ENCODE measurements at regions not wholly inside any gene's neighbourhood (a gene's known extent, or its start where the extent isn't known, plus 50 kb on each side); places are given as distances from the start of the nearest gene placed in this dataset.

DNA sequence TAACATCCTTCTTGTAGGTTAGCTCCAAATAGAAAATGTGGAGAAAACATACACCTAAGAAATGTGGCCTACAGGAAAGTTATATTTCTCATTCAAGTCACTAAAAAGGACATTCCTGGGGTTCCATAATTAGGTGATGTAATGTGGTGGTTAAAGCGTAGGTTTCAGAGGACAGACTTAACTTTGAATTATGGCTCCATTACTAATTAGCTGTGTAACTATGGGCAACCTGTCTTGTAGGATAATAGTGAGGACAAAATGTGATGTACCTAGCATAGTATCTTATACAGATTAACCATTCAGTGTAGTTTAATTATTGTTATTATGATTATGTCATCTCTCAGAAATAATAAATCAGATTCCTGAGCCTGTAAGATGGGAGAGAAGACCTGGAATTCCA lies 602.5 kb downstream of the TSN start:
- Mint-ChIP-seq H3K27ac (no peak overlapping the region), H3K4me1 (no peaks in the 10 kb centered on the region), H3K4me3 (no peak overlapping the region), H3K27me3 (ENCODE audit: low read depth) (peaks cover 3% of the 10 kb centered on the region), H3K9me3 (peaks cover 7% of the 10 kb centered on the region), H3K36me3 (ENCODE audit: low read depth) (no peaks in the 10 kb centered on the region)
- TF ChIP-seq, protein P1, sequence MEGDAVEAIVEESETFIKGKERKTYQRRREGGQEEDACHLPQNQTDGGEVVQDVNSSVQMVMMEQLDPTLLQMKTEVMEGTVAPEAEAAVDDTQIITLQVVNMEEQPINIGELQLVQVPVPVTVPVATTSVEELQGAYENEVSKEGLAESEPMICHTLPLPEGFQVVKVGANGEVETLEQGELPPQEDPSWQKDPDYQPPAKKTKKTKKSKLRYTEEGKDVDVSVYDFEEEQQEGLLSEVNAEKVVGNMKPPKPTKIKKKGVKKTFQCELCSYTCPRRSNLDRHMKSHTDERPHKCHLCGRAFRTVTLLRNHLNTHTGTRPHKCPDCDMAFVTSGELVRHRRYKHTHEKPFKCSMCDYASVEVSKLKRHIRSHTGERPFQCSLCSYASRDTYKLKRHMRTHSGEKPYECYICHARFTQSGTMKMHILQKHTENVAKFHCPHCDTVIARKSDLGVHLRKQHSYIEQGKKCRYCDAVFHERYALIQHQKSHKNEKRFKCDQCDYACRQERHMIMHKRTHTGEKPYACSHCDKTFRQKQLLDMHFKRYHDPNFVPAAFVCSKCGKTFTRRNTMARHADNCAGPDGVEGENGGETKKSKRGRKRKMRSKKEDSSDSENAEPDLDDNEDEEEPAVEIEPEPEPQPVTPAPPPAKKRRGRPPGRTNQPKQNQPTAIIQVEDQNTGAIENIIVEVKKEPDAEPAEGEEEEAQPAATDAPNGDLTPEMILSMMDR (IDR thresholded peaks at IDR 0.05; ENCODE audit: unreplicated experiment in 3 of 3), result no peak

DNA sequence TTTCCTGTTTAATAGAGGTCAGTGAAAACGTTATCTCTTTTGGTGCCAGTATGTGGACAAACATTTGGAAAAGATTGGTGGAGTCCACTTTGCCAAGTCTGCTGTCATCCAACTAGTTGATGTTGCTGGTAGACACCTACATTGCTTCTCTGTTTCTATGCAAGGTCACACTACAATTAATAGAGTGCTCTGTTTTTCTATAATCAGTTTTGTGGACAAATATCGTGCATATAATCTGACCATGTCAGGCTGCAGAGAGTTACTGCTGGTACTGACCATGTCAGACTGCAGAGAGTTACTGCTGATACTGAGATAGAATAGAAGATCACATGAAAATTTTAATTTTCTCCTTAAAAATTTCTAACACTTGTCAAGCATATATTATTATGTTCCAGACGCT lies 603.3 kb downstream of the TSN start:
- Mint-ChIP-seq H3K36me3 (ENCODE audit: low read depth) (no peaks in the 10 kb centered on the region), H3K27ac (no peak overlapping the region), H3K4me3 (no peak overlapping the region), H3K4me1 (no peaks in the 10 kb centered on the region), H3K27me3 (ENCODE audit: low read depth) (peaks cover 3% of the 10 kb centered on the region), H3K9me3 (peaks cover 7% of the 10 kb centered on the region)
- TF ChIP-seq, protein P1 (IDR thresholded peaks at IDR 0.05; ENCODE audit: unreplicated experiment in 3 of 3), result no peak

DNA sequence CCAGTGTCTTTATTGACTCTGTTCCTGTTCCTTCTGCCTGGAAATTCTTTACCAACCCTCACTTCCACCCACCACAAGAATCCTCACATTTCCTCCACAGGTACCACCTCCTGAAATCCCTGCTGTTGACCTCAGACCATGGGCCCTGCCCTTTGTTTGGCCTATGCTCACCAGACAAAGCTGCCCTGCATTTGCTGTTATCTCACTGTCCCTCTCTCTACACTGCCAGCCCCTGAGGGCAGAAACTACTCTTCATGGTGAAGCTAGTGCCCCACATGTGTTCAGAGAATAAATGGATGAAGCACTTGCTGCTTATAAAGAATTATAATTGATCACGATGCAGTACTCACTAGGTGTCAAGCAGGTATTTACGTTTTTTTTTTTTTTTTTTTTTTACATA lies 608.4 kb downstream of the TSN start:
- Mint-ChIP-seq H3K27ac (no peak overlapping the region), H3K27me3 (ENCODE audit: low read depth) (no peaks in the 10 kb centered on the region), H3K36me3 (ENCODE audit: low read depth) (no peaks in the 10 kb centered on the region), H3K4me1 (no peaks in the 10 kb centered on the region), H3K9me3 (no peaks in the 10 kb centered on the region), H3K4me3 (no peak overlapping the region)
- TF ChIP-seq, protein P1 (IDR thresholded peaks at IDR 0.05; ENCODE audit: unreplicated experiment in 3 of 3), result no peak

DNA sequence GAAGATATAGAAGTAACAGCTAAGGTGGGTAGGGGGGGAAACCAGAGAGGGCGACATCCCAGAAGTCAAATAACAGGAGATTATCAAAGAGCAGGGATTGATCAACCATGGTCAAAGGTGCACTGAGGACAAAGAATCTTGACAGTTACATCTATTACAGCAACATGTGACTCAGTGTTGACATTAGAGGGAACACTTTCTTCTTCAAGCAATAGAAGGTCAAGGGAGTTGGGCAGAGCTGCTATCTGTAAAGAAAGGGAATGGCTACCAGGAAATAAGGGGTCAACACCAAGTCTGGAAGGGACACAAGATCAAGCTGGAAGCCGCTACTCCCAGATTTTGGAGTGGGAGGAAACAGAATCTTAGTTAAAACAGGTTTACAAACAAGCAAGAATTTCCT lies 611.0 kb downstream of the TSN start:
- no peaks in the 10 kb centered on the region for H3K36me3 Mint-ChIP-seq (ENCODE audit: low read depth)
- no peaks in the 10 kb centered on the region for H3K9me3 Mint-ChIP-seq
- TF ChIP-seq, protein P1 (IDR thresholded peaks at IDR 0.05; ENCODE audit: unreplicated experiment in 3 of 3), result no peak
- no peak overlapping the region for H3K27ac Mint-ChIP-seq
- H3K27me3 Mint-ChIP-seq (ENCODE audit: low read depth), result peaks cover 3% of the 10 kb centered on the region
- H3K4me1 Mint-ChIP-seq, result no peaks in the 10 kb centered on the region
- no peak overlapping the region for H3K4me3 Mint-ChIP-seq

DNA sequence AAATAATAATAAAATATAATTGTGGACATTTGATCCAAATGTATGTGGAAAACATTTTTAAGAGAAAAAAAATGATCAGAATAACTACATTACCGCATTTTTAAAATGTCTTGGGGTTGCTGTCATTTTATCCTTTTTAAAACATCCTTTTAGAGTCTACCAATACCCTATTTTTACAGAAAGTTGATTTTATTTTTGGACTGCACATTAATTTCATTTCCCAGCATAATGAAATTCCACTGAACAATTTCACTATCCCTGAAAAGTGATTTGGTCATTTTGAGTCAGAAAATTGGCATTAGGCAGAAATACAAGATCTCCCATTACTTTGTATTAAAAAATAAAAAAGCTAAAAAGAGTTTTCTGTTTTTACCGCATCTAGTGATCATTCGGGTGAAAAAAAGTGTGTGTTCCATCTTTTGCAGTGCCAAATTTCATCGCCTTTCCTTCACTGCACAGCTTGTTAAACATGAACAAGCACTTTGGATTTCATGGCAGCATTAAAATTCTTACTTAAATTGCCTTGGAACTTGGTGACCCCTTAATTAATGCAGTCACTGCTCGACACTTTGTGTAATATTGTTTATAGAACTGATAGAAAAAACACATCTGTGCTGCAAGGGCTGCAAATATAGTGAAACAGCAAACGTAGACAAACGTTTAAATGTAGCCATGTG lies 611.7 kb downstream of the TSN start:
- Mint-ChIP-seq H3K4me3 (no peak overlapping the region), H3K27ac (no peak overlapping the region), H3K27me3 (ENCODE audit: low read depth) (peaks cover 3% of the 10 kb centered on the region), H3K4me1 (no peaks in the 10 kb centered on the region), H3K9me3 (peaks cover under 1% of the 10 kb centered on the region), H3K36me3 (ENCODE audit: low read depth) (no peaks in the 10 kb centered on the region)
- TF ChIP-seq, protein P1 (IDR thresholded peaks at IDR 0.05; ENCODE audit: unreplicated experiment in 3 of 3), result no peak

DNA sequence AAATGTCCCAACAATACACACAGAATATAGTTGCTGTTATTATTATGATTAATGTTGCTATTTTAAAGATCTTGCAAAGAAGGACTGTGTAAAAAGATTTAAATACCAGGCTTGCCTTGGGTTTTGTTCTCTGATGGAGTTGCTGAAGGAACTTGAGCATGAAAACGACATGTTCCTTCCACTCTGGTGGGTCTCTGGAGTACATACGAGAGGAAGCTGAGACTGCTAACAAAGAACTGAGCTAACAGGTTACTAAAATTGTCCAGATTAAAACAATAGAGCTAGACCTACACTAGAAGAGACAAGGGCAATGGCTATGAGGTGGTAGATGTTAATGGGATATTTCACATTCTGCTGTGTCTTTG lies 612.2 kb downstream of the TSN start:
- no peaks in the 10 kb centered on the region for H3K4me1 Mint-ChIP-seq
- TF ChIP-seq, protein P1 (IDR thresholded peaks at IDR 0.05; ENCODE audit: unreplicated experiment in 3 of 3), result no peak

More for the DNA sequence above, 612.2 kb downstream of the TSN start:
- Mint-ChIP-seq H3K4me3 (no peak overlapping the region), H3K9me3 (peaks cover 6% of the 10 kb centered on the region), H3K36me3 (ENCODE audit: low read depth) (no peaks in the 10 kb centered on the region), H3K27ac (no peak overlapping the region), H3K27me3 (ENCODE audit: low read depth) (peaks cover 3% of the 10 kb centered on the region)
